NB4 (cell line): ENCODE measurements at regions not wholly inside any gene's neighbourhood (a gene's known extent, or its start where the extent isn't known, plus 50 kb on each side); places are given as distances from the start of the nearest gene placed in this dataset.

Source experiments
- DNase-seq: peaks from one replicate; pipeline ENCODE4 v3.0.0; 2010; ENCODE audit warnings: low read depth
- H3K4me3 ChIP-seq: one replicate; pipeline ENCODE4 v1.5.1; 2011; ENCODE audit warnings: mild to moderate bottlenecking, low read depth, low read length, moderate library complexity
- CTCF ChIP-seq: IDR thresholded peaks from one replicate; pipeline ENCODE4 v1.5.1; 2012; ENCODE audit warnings: low read depth, low read length
- MYC ChIP-seq: IDR thresholded peaks from 2 replicates; pipeline ENCODE4 v1.6.1; 2011; ENCODE audit warnings: low read depth, low read length
- POLR2A ChIP-seq: IDR thresholded peaks from 2 replicates; pipeline ENCODE4 v1.6.1; 2011; ENCODE audit warnings: mild to moderate bottlenecking; ENCODE audit not compliant: insufficient read length; ENCODE audit errors: extremely low read depth
- TF ChIP-seq, protein P1 (sequence below): IDR thresholded peaks from 2 replicates; pipeline ENCODE4 v1.6.1; 2011; ENCODE audit warnings: low read depth, low read length

- H3K4me3 ChIP-seq: no peak overlapping the region
- no peak for DNase-seq
- TF ChIP-seq MYC: no peak
- TF ChIP-seq CTCF: no peak
- TF ChIP-seq POLR2A: no peak
- TF ChIP-seq, protein P1, sequence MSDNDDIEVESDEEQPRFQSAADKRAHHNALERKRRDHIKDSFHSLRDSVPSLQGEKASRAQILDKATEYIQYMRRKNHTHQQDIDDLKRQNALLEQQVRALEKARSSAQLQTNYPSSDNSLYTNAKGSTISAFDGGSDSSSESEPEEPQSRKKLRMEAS: no peak
These were observed 82.2 kb upstream of the SOD1 start for GRCh38 chr21:31577271-31577670.

DNA sequence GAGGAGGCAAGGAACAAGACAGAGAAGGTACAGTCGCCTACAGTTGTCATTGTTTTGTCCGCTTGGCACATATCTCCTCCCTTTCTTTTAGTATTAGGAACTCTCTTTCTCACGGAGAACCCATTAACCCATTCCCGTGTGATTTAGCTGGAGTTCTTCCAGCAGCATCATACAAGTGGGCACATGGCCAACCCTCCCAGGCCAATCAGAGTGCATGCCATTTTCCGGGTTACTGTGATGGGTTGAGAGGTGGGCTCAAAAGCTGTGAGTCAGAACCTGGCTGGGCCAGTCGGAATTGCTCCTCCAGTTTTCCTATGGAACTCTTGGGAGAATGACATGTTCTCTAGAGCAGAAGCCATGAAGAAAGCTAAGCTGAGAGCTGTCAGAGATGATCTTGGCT is 83.1 kb upstream of the SOD1 start:
- no peak for DNase-seq
- H3K4me3 ChIP-seq: no peak overlapping the region

GRCh38 chr21:31573217-31573616 is 86.3 kb upstream of the SOD1 start:
- TF ChIP-seq CTCF: no peak
- no peak for TF ChIP-seq MYC
- TF ChIP-seq POLR2A: no peak
- TF ChIP-seq, protein P1: no peak
- no peak for DNase-seq
- no peak overlapping the region for H3K4me3 ChIP-seq

More for the DNA sequence above, 83.1 kb upstream of the SOD1 start:
- TF ChIP-seq CTCF: no peak
- no peak for TF ChIP-seq MYC
- TF ChIP-seq, protein P1: no peak
- no peak for TF ChIP-seq POLR2A

GRCh38 chr21:31571879-31572278 is 87.6 kb upstream of the SOD1 start:
- DNase-seq: no peak
- TF ChIP-seq, protein P1: no peak
- TF ChIP-seq MYC: no peak
- no peak for TF ChIP-seq POLR2A
- no peak for TF ChIP-seq CTCF

GRCh38 chr21:31570824-31571566 is 88.5 kb upstream of the SOD1 start:
- DNase-seq: no peak
- no peak for TF ChIP-seq POLR2A
- TF ChIP-seq CTCF: no peak
- no peak for TF ChIP-seq MYC
- TF ChIP-seq, protein P1: no peak
- H3K4me3 ChIP-seq: no peak overlapping the region

More at GRCh38 chr21:31571879-31572278, 87.6 kb upstream of the SOD1 start:
- H3K4me3 ChIP-seq: no peak overlapping the region
